ENCODE measurements at regions not wholly inside any gene's neighbourhood (a gene's known extent, or its start where the extent isn't known, plus 50 kb on each side); places are given as distances from the start of the nearest gene placed in this dataset.

- TF ChIP-seq, protein P1, sequence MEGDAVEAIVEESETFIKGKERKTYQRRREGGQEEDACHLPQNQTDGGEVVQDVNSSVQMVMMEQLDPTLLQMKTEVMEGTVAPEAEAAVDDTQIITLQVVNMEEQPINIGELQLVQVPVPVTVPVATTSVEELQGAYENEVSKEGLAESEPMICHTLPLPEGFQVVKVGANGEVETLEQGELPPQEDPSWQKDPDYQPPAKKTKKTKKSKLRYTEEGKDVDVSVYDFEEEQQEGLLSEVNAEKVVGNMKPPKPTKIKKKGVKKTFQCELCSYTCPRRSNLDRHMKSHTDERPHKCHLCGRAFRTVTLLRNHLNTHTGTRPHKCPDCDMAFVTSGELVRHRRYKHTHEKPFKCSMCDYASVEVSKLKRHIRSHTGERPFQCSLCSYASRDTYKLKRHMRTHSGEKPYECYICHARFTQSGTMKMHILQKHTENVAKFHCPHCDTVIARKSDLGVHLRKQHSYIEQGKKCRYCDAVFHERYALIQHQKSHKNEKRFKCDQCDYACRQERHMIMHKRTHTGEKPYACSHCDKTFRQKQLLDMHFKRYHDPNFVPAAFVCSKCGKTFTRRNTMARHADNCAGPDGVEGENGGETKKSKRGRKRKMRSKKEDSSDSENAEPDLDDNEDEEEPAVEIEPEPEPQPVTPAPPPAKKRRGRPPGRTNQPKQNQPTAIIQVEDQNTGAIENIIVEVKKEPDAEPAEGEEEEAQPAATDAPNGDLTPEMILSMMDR (IDR thresholded peaks at IDR 0.05; ENCODE audit: low read depth, low read length), result no peak
- TF ChIP-seq MAX (IDR thresholded peaks at IDR 0.05; ENCODE audit: low read depth, low read length), result no peak
- TF ChIP-seq POLR2A (IDR thresholded peaks at IDR 0.05; ENCODE audit: extremely low read depth, insufficient read length), result no peak
- H3K4me3 ChIP-seq (ENCODE audit: low read depth, low read length), result no peak overlapping the region
- DNase-seq (ENCODE audit: low read depth), result no peak
Measured at GRCh38 chr20:22352019-22352418, 232.4 kb downstream of the FOXA2 start.

- H3K4me3 ChIP-seq (ENCODE audit: low read depth, low read length), result no peak overlapping the region
- TF ChIP-seq MAX (IDR thresholded peaks at IDR 0.05; ENCODE audit: low read depth, low read length) (no peak), POLR2A (IDR thresholded peaks at IDR 0.05; ENCODE audit: extremely low read depth, insufficient read length) (no peak), MYC (IDR thresholded peaks at IDR 0.05; ENCODE audit: low read depth, low read length) (no peak)
- TF ChIP-seq, protein P1 (IDR thresholded peaks at IDR 0.05; ENCODE audit: low read depth, low read length), result no peak
- no peak for DNase-seq (ENCODE audit: low read depth)
Measured at GRCh38 chr20:22350624-22351023, 233.7 kb downstream of the FOXA2 start.

DNA sequence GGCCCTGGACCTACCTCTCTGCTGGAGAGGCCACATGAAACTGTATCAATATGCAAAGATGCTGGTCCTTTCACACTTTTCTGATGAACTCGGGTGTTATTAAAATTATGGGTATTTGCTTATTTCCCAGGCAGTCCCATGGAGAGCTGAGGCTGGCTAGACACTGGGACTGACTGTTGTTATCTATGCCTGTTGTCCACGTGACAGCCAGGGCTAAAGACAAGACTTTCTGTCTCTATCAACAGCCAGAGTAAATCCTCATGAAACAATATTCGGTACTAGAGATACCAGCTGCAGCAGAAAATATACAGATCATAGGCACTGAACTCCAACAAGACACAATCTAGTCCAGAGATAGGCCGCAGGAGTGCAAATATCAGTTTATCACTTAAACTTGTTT lies 236.4 kb downstream of the FOXA2 start:
- H3K4me3 ChIP-seq (ENCODE audit: low read depth, low read length), result no peak overlapping the region
- TF ChIP-seq MYC (IDR thresholded peaks at IDR 0.05; ENCODE audit: low read depth, low read length) (no peak), MAX (IDR thresholded peaks at IDR 0.05; ENCODE audit: low read depth, low read length) (no peak), POLR2A (IDR thresholded peaks at IDR 0.05; ENCODE audit: extremely low read depth, insufficient read length) (no peak)
- TF ChIP-seq, protein P1 (IDR thresholded peaks at IDR 0.05; ENCODE audit: low read depth, low read length), result no peak
- no peak for DNase-seq (ENCODE audit: low read depth)

DNA sequence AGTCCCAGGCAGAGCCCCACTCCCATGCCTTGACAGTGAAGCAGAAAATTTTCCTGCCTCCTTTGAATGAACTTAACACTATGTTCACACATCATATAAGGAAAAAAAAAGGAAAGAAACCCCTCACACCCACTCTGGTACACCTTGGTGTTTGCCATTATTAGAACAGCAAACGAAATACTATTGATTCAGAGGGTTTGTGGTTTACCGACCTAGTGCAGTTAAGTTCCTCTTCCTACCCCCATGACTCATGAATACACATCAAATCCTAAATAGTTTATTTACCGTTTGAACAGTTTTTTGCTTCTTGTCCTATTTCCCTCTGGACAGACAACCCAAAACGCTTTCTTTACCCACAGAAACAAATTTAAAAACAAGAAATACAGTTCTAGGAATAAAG lies 237.7 kb downstream of the FOXA2 start:
- TF ChIP-seq POLR2A (IDR thresholded peaks at IDR 0.05; ENCODE audit: extremely low read depth, insufficient read length) (no peak), MAX (IDR thresholded peaks at IDR 0.05; ENCODE audit: low read depth, low read length) (no peak), MYC (IDR thresholded peaks at IDR 0.05; ENCODE audit: low read depth, low read length) (no peak)
- TF ChIP-seq, protein P1 (IDR thresholded peaks at IDR 0.05; ENCODE audit: low read depth, low read length), result no peak
- H3K4me3 ChIP-seq (ENCODE audit: low read depth, low read length), result no peak overlapping the region
- DNase-seq (ENCODE audit: low read depth), result peak; percentile 79

- no peak for TF ChIP-seq MYC (IDR thresholded peaks at IDR 0.05; ENCODE audit: low read depth, low read length)
- TF ChIP-seq POLR2A (IDR thresholded peaks at IDR 0.05; ENCODE audit: extremely low read depth, insufficient read length), result no peak
- TF ChIP-seq, protein P1 (IDR thresholded peaks at IDR 0.05; ENCODE audit: low read depth, low read length), result no peak
- TF ChIP-seq MAX (IDR thresholded peaks at IDR 0.05; ENCODE audit: low read depth, low read length), result no peak
- DNase-seq (ENCODE audit: low read depth), result no peak
- no peak overlapping the region for H3K4me3 ChIP-seq (ENCODE audit: low read depth, low read length)
Measured at GRCh38 chr20:22343612-22344011, 240.8 kb downstream of the FOXA2 start.

DNA sequence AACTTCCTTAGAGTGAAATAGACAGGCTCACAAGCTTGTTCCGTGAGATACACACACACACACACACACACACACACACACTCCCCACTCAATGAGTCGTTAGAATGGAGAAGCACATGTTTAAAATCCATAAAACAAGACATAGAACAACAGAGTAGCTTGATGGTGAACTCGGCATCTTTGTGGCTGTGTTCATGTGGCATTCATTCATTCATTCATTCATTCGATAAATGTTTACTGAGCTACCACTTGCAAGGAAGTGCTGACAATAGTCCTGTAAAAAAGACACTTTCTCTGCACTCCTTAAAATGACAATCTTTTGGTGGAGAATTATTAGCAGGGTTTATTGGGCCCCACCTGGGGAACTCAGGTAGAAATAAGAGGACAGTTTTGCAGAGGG lies 242.0 kb downstream of the FOXA2 start:
- TF ChIP-seq POLR2A (IDR thresholded peaks at IDR 0.05; ENCODE audit: extremely low read depth, insufficient read length), result no peak
- TF ChIP-seq MAX (IDR thresholded peaks at IDR 0.05; ENCODE audit: low read depth, low read length), result no peak
- TF ChIP-seq, protein P1 (IDR thresholded peaks at IDR 0.05; ENCODE audit: low read depth, low read length), result no peak
- no peak for TF ChIP-seq MYC (IDR thresholded peaks at IDR 0.05; ENCODE audit: low read depth, low read length)
- H3K4me3 ChIP-seq (ENCODE audit: low read depth, low read length), result no peak overlapping the region
- no peak for DNase-seq (ENCODE audit: low read depth)

All from NB4 (cell line).